Ovary (tissue), 3 donors: ENCODE measurements at regions not wholly inside any gene's neighbourhood (a gene's known extent, or its start where the extent isn't known, plus 50 kb on each side); places are given as distances from the start of the nearest gene placed in this dataset.

Experiments
- POLR2A ChIP-seq: fragments of 450-650 bp; IDR thresholded peaks from one replicate; pipeline ENCODE4 v1.6.1; 2017; ENCODE audit warnings: antibody characterized with exemption, mild to moderate bottlenecking, moderate library complexity
- TF ChIP-seq, protein P1 (sequence below), 3 donors: fragments of 450-650 bp in 2 of 3; fragments of 200-600 bp in 1 of 3; IDR thresholded peaks; one replicate each; pipeline versions ENCODE4 v1.5.1 to v1.8.0; 2016 to 2022; ENCODE audit warnings: antibody characterized with exemption in 3 of 3, mild to moderate bottlenecking in 1 of 3
- donor health status: DM: no; HTN: no; CAD: no.

DNA sequence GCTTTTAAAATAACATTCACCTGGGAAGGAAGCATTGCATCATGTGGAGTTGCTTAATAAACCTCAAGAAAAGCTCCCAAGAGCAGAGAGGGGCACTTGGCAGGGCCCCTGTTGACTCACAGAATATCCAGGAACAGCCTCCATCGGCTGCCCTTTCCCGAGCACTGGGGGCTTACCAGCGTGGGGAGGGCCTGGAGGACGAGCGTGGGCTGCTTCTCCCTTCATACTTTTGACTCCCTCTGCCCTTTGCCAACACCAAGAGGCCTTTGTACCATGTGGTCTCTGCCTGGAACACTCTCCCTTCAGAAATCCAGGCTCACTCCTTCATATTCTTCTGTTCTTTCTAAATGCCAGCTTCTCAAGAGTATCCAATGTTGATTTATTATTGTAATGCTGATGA lies 492.1 kb upstream of the TMEM132C start:
- TF ChIP-seq, protein P1, sequence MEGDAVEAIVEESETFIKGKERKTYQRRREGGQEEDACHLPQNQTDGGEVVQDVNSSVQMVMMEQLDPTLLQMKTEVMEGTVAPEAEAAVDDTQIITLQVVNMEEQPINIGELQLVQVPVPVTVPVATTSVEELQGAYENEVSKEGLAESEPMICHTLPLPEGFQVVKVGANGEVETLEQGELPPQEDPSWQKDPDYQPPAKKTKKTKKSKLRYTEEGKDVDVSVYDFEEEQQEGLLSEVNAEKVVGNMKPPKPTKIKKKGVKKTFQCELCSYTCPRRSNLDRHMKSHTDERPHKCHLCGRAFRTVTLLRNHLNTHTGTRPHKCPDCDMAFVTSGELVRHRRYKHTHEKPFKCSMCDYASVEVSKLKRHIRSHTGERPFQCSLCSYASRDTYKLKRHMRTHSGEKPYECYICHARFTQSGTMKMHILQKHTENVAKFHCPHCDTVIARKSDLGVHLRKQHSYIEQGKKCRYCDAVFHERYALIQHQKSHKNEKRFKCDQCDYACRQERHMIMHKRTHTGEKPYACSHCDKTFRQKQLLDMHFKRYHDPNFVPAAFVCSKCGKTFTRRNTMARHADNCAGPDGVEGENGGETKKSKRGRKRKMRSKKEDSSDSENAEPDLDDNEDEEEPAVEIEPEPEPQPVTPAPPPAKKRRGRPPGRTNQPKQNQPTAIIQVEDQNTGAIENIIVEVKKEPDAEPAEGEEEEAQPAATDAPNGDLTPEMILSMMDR (IDR thresholded peaks at IDR 0.05) = no peak
- no peak for TF ChIP-seq POLR2A
